Kidney (tissue), 13 donors: ENCODE measurements at regions not wholly inside any gene's neighbourhood (a gene's known extent, or its start where the extent isn't known, plus 50 kb on each side); places are given as distances from the start of the nearest gene placed in this dataset.

ENCODE experiments used
- DNase-seq, 5 donors: peaks; one replicate each; pipeline ENCODE4 v3.0.0-alpha.2; 2013 to 2020
- FAIRE-seq: peaks from 2 replicates; lab custom pipeline; 2012; peaks lifted over from hg19 to GRCh38; lab: Jason Lieb, UNC
- H3K27ac ChIP-seq, 2 donors: one replicate each; pipeline ENCODE4 v1.7.0; 2013; ENCODE audit warnings: low read depth in 2 of 2, low read length in 2 of 2, inconsistent platforms in 1 of 2
- H3K27me3 ChIP-seq: one replicate; pipeline ENCODE4 v1.7.1; 2013; ENCODE audit warnings: low read length, inconsistent platforms; ENCODE audit not compliant: control insufficient read depth, insufficient read depth
- H3K36me3 ChIP-seq, 3 donors: one replicate each; pipeline versions ENCODE4 v1.7.0 to v1.7.1; 2013; ENCODE audit warnings: low read length in 3 of 3, control low read depth in 1 of 3, inconsistent platforms in 1 of 3; ENCODE audit not compliant: insufficient read depth in 3 of 3, control insufficient read depth in 2 of 3
- H3K4me1 ChIP-seq, 3 donors: one replicate each; pipeline versions ENCODE4 v1.7.0 to v1.7.1; 2013; ENCODE audit warnings: low read length in 3 of 3, inconsistent platforms in 1 of 3, low read depth in 1 of 3; ENCODE audit not compliant: control insufficient read depth in 2 of 3, insufficient read depth in 2 of 3
- H3K4me3 ChIP-seq, 3 donors: one replicate each; pipeline versions ENCODE4 v1.7.0 to v1.8.1; 2013; ENCODE audit warnings: low read length in 3 of 3, control low read depth in 1 of 3, inconsistent platforms in 1 of 3
- H3K9ac ChIP-seq, 3 donors: one replicate each; pipeline versions ENCODE4 v1.7.0 to v1.7.1; 2013; ENCODE audit warnings: low read length in 3 of 3, control low read depth in 1 of 3, inconsistent platforms in 1 of 3
- H3K9me3 ChIP-seq, 3 donors: one replicate each; pipeline versions ENCODE4 v1.7.0 to v1.7.1; 2013; ENCODE audit warnings: low read length in 3 of 3, control low read depth in 1 of 3, inconsistent platforms in 1 of 3; ENCODE audit not compliant: control insufficient read depth in 2 of 3, insufficient read depth in 1 of 3
- intact Hi-C: fragments of 100-400 bp; cut with DNase I; formaldehyde crosslinking; loops from one replicate; pipeline ENCODE4 v1.11.1; 2022
- TF ChIP-seq, protein P1 (sequence below): IDR thresholded peaks from 3 replicates; pipeline ENCODE4 v1.5.1; 2012; ENCODE audit warnings: mild to moderate bottlenecking, moderate library complexity, borderline replicate concordance; ENCODE audit not compliant: insufficient read depth; ENCODE audit errors: extremely low read depth
- donor health status: control.
- donor health status: control.
- donor health status: control.
- donor health status: control.
- donor health status: control.
- donor health status: DM: yes; HTN: yes; CAD: no.
- donor health status: Normal renal cell carcinoma (clear cell type).

DNA sequence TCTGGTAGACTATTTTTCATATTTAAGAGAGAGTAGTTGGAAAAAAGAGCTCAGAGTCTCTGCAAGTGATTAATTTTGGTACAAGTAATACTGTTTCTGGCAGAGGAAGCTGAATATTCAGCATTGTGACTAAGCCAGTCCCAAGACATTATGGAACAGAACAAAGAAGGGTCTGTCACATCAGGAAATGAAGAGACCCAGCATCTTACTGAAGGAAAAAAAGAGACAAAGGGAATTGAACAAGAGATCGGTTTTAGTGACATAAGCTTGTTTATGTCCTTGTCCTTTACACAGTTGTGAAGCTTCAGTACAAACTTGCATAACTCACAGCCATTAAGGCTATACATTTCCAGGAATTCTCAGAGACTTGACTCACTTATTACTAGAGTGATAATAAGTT lies 568.5 kb upstream of the SLC8A1 start:
- DNase-seq (peak in 1 of 5 donors; percentile 4), FAIRE-seq (no peak)
- intact Hi-C loops: no loop called here
- Histone ChIP-seq H3K27ac (no peak overlapping the region), H3K27me3 (no peaks in the 10 kb centered on the region), H3K9me3 (no peaks in the 10 kb centered on the region), H3K9ac (no peak overlapping the region), H3K4me1 (no peaks in the 10 kb centered on the region), H3K36me3 (no peaks in the 10 kb centered on the region), H3K4me3 (no peak overlapping the region)
- TF ChIP-seq, protein P1, sequence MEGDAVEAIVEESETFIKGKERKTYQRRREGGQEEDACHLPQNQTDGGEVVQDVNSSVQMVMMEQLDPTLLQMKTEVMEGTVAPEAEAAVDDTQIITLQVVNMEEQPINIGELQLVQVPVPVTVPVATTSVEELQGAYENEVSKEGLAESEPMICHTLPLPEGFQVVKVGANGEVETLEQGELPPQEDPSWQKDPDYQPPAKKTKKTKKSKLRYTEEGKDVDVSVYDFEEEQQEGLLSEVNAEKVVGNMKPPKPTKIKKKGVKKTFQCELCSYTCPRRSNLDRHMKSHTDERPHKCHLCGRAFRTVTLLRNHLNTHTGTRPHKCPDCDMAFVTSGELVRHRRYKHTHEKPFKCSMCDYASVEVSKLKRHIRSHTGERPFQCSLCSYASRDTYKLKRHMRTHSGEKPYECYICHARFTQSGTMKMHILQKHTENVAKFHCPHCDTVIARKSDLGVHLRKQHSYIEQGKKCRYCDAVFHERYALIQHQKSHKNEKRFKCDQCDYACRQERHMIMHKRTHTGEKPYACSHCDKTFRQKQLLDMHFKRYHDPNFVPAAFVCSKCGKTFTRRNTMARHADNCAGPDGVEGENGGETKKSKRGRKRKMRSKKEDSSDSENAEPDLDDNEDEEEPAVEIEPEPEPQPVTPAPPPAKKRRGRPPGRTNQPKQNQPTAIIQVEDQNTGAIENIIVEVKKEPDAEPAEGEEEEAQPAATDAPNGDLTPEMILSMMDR: no peak

DNA sequence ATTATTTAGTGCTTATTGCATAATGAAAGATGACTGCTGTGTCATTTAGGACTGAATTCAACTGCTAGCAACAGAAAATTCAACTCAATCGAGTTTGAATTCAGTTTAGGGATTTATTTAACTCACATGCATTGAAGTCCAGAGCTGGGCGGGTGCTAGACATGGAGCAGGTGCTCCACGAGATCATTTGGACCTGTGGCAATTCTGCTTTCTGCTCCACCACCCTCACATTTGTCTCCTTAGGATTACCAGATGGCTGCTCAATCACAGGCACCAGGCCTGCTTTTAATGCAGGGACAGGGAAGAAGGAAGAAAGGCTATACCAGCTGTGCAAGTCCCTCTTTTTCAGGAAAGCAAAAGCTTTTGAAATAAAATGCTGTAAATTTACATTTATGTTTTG lies 572.9 kb upstream of the SLC8A1 start:
- FAIRE-seq: no peak
- intact Hi-C loops: no loop called here
- TF ChIP-seq, protein P1: no peak

DNA sequence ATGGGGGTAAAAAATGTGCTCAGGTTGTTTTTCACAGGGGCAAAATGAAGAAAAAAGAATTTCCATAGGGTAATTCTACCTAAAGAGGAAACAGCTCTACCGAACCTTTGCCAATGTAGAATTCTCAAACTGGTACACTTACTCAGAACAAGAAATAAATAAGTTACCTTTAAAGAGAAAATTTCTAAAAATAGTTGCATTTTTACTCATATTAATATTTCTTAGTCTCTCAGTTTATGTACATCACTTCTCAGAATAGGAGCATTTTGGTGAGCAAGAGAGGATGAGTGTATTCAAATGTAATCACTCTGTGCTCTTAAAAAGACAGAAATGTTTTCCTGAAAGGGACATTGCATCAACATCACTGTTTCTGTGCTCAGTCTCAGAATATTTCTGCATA lies 574.7 kb upstream of the SLC8A1 start:
- Histone ChIP-seq H3K4me1 (no peaks in the 10 kb centered on the region), H3K4me3 (no peak overlapping the region), H3K27me3 (no peaks in the 10 kb centered on the region), H3K27ac (no peak overlapping the region), H3K9me3 (no peaks in the 10 kb centered on the region), H3K36me3 (no peaks in the 10 kb centered on the region), H3K9ac (no peak overlapping the region)
- no peak for FAIRE-seq
- intact Hi-C loops: no loop called here
- TF ChIP-seq, protein P1: no peak
- DNase-seq: no peak

More for the DNA sequence above, 572.9 kb upstream of the SLC8A1 start:
- H3K27ac ChIP-seq: no peak overlapping the region
- H3K9me3 ChIP-seq: no peaks in the 10 kb centered on the region
- DNase-seq: no peak
- H3K4me3 ChIP-seq: no peak overlapping the region
- H3K9ac ChIP-seq: no peak overlapping the region
- no peaks in the 10 kb centered on the region for H3K27me3 ChIP-seq
- no peaks in the 10 kb centered on the region for H3K4me1 ChIP-seq
- H3K36me3 ChIP-seq: no peaks in the 10 kb centered on the region

DNA sequence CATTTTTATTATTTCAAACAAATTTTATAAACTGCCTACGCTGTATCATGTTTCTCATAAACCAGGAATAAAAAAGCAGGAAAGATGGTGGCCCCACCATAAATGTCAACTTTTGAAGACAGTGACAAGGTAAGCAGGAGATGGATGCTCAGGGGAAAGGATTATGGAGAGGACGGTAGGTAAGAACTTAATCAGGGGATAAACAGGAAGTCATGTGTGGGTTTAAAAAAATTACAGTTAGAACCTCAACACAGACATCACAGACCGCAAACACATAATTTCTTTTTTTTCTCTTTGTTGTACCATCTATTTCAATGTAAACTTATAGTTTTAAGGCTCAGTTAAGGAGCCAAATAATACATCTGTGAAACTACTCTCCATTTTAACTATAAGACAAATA lies 575.2 kb upstream of the SLC8A1 start:
- Histone ChIP-seq H3K9me3 (no peaks in the 10 kb centered on the region), H3K4me3 (no peak overlapping the region), H3K27me3 (no peaks in the 10 kb centered on the region), H3K9ac (no peak overlapping the region), H3K36me3 (no peaks in the 10 kb centered on the region), H3K4me1 (no peaks in the 10 kb centered on the region), H3K27ac (no peak overlapping the region)
- FAIRE-seq (no peak), DNase-seq (no peak)
- TF ChIP-seq, protein P1: no peak
- intact Hi-C loops: no loop called here
